ENCODE measurements at regions not wholly inside any gene's neighbourhood (a gene's known extent, or its start where the extent isn't known, plus 50 kb on each side); places are given as distances from the start of the nearest gene placed in this dataset.

GRCh38 chr10:78982726-78983125, 86.0 kb upstream of the ZMIZ1 start:
- Histone ChIP-seq H3K4me3 (ENCODE audit: low read depth, low read length) (no peak overlapping the region), H3K4me1 (ENCODE audit: control insufficient read depth, insufficient read depth, low read length) (peaks cover 3% of the 10 kb centered on the region), H3K36me3 (ENCODE audit: control insufficient read depth, insufficient read depth, low read length) (no peaks in the 10 kb centered on the region), H3K9ac (ENCODE audit: low read depth, low read length) (no peak overlapping the region), H3K27me3 (ENCODE audit: control insufficient read depth, insufficient read depth, low read length) (peaks cover 2% of the 10 kb centered on the region), H3K9me3 (ENCODE audit: control insufficient read depth, insufficient read depth, low read length) (no peaks in the 10 kb centered on the region)

GRCh38 chr10:78983608-78984007, 85.2 kb upstream of the ZMIZ1 start:
- Histone ChIP-seq H3K9me3 (ENCODE audit: control insufficient read depth, insufficient read depth, low read length) (no peaks in the 10 kb centered on the region), H3K27me3 (ENCODE audit: control insufficient read depth, insufficient read depth, low read length) (peaks cover 2% of the 10 kb centered on the region), H3K4me1 (ENCODE audit: control insufficient read depth, insufficient read depth, low read length) (peaks cover 3% of the 10 kb centered on the region), H3K9ac (ENCODE audit: low read depth, low read length) (no peak overlapping the region), H3K36me3 (ENCODE audit: control insufficient read depth, insufficient read depth, low read length) (no peaks in the 10 kb centered on the region), H3K4me3 (ENCODE audit: low read depth, low read length) (no peak overlapping the region)

- Histone ChIP-seq H3K9ac (ENCODE audit: low read depth, low read length) (no peak overlapping the region), H3K36me3 (ENCODE audit: control insufficient read depth, insufficient read depth, low read length) (no peaks in the 10 kb centered on the region), H3K9me3 (ENCODE audit: control insufficient read depth, insufficient read depth, low read length) (no peaks in the 10 kb centered on the region), H3K4me1 (ENCODE audit: control insufficient read depth, insufficient read depth, low read length) (peaks cover 3% of the 10 kb centered on the region), H3K4me3 (ENCODE audit: low read depth, low read length) (no peak overlapping the region), H3K27me3 (ENCODE audit: control insufficient read depth, insufficient read depth, low read length) (no peaks in the 10 kb centered on the region)
These were observed 82.6 kb upstream of the ZMIZ1 start for GRCh38 chr10:78985973-78986818.

GRCh38 chr10:78991187-78991586, 77.6 kb upstream of the ZMIZ1 start:
- Histone ChIP-seq H3K4me1 (ENCODE audit: control insufficient read depth, insufficient read depth, low read length) (no peaks in the 10 kb centered on the region), H3K36me3 (ENCODE audit: control insufficient read depth, insufficient read depth, low read length) (no peaks in the 10 kb centered on the region), H3K9ac (ENCODE audit: low read depth, low read length) (no peak overlapping the region), H3K9me3 (ENCODE audit: control insufficient read depth, insufficient read depth, low read length) (no peaks in the 10 kb centered on the region), H3K27me3 (ENCODE audit: control insufficient read depth, insufficient read depth, low read length) (no peaks in the 10 kb centered on the region), H3K4me3 (ENCODE audit: low read depth, low read length) (no peak overlapping the region)

GRCh38 chr10:78992333-78992732, 76.4 kb upstream of the ZMIZ1 start:
- no peaks in the 10 kb centered on the region for H3K4me1 ChIP-seq (ENCODE audit: control insufficient read depth, insufficient read depth, low read length)
- no peaks in the 10 kb centered on the region for H3K36me3 ChIP-seq (ENCODE audit: control insufficient read depth, insufficient read depth, low read length)
- no peaks in the 10 kb centered on the region for H3K27me3 ChIP-seq (ENCODE audit: control insufficient read depth, insufficient read depth, low read length)
- no peak overlapping the region for H3K9ac ChIP-seq (ENCODE audit: low read depth, low read length)
- H3K9me3 ChIP-seq (ENCODE audit: control insufficient read depth, insufficient read depth, low read length) = no peaks in the 10 kb centered on the region
- H3K4me3 ChIP-seq (ENCODE audit: low read depth, low read length) = no peak overlapping the region

GRCh38 chr10:78993261-78993945, 75.4 kb upstream of the ZMIZ1 start:
- Histone ChIP-seq H3K36me3 (ENCODE audit: control insufficient read depth, insufficient read depth, low read length) (no peaks in the 10 kb centered on the region), H3K4me3 (ENCODE audit: low read depth, low read length) (no peak overlapping the region), H3K27me3 (ENCODE audit: control insufficient read depth, insufficient read depth, low read length) (no peaks in the 10 kb centered on the region), H3K4me1 (ENCODE audit: control insufficient read depth, insufficient read depth, low read length) (no peaks in the 10 kb centered on the region), H3K9ac (ENCODE audit: low read depth, low read length) (no peak overlapping the region), H3K9me3 (ENCODE audit: control insufficient read depth, insufficient read depth, low read length) (no peaks in the 10 kb centered on the region)

- no peak overlapping the region for H3K9ac ChIP-seq (ENCODE audit: low read depth, low read length)
- no peaks in the 10 kb centered on the region for H3K9me3 ChIP-seq (ENCODE audit: control insufficient read depth, insufficient read depth, low read length)
- no peaks in the 10 kb centered on the region for H3K36me3 ChIP-seq (ENCODE audit: control insufficient read depth, insufficient read depth, low read length)
- no peak overlapping the region for H3K4me3 ChIP-seq (ENCODE audit: low read depth, low read length)
- H3K4me1 ChIP-seq (ENCODE audit: control insufficient read depth, insufficient read depth, low read length) = no peaks in the 10 kb centered on the region
- H3K27me3 ChIP-seq (ENCODE audit: control insufficient read depth, insufficient read depth, low read length) = no peaks in the 10 kb centered on the region
These were observed 72.6 kb upstream of the ZMIZ1 start for GRCh38 chr10:78995987-78996791.

GRCh38 chr10:78996792-78997129, 72.0 kb upstream of the ZMIZ1 start:
- Histone ChIP-seq H3K9ac (ENCODE audit: low read depth, low read length) (no peak overlapping the region), H3K27me3 (ENCODE audit: control insufficient read depth, insufficient read depth, low read length) (no peaks in the 10 kb centered on the region), H3K9me3 (ENCODE audit: control insufficient read depth, insufficient read depth, low read length) (no peaks in the 10 kb centered on the region), H3K36me3 (ENCODE audit: control insufficient read depth, insufficient read depth, low read length) (no peaks in the 10 kb centered on the region), H3K4me3 (ENCODE audit: low read depth, low read length) (no peak overlapping the region), H3K4me1 (ENCODE audit: control insufficient read depth, insufficient read depth, low read length) (no peaks in the 10 kb centered on the region)

- H3K4me1 ChIP-seq (ENCODE audit: control insufficient read depth, insufficient read depth, low read length) = no peaks in the 10 kb centered on the region
- H3K9ac ChIP-seq (ENCODE audit: low read depth, low read length) = no peak overlapping the region
- H3K36me3 ChIP-seq (ENCODE audit: control insufficient read depth, insufficient read depth, low read length) = no peaks in the 10 kb centered on the region
- no peaks in the 10 kb centered on the region for H3K9me3 ChIP-seq (ENCODE audit: control insufficient read depth, insufficient read depth, low read length)
- no peaks in the 10 kb centered on the region for H3K27me3 ChIP-seq (ENCODE audit: control insufficient read depth, insufficient read depth, low read length)
- no peak overlapping the region for H3K4me3 ChIP-seq (ENCODE audit: low read depth, low read length)
These were observed 70.8 kb upstream of the ZMIZ1 start for GRCh38 chr10:78997635-78998618.

GRCh38 chr10:79001082-79001885, 67.5 kb upstream of the ZMIZ1 start:
- H3K36me3 ChIP-seq (ENCODE audit: control insufficient read depth, insufficient read depth, low read length) = no peaks in the 10 kb centered on the region
- H3K27me3 ChIP-seq (ENCODE audit: control insufficient read depth, insufficient read depth, low read length) = no peaks in the 10 kb centered on the region
- H3K4me3 ChIP-seq (ENCODE audit: low read depth, low read length) = no peak overlapping the region
- H3K4me1 ChIP-seq (ENCODE audit: control insufficient read depth, insufficient read depth, low read length) = no peaks in the 10 kb centered on the region
- H3K9me3 ChIP-seq (ENCODE audit: control insufficient read depth, insufficient read depth, low read length) = no peaks in the 10 kb centered on the region
- H3K9ac ChIP-seq (ENCODE audit: low read depth, low read length) = no peak overlapping the region
